Right cardiac atrium (tissue), 5 donors: ENCODE measurements at regions not wholly inside any gene's neighbourhood (a gene's known extent, or its start where the extent isn't known, plus 50 kb on each side); places are given as distances from the start of the nearest gene placed in this dataset.

Experiments
- ATAC-seq, 2 donors: fragments of 200-7000 bp; cut with Tn5 transposase; one replicate each; pipeline versions ENCODE4 v1.8.0 to v1.9.1; 2020; ENCODE audit warnings: moderate library complexity in 2 of 2, mild to moderate bottlenecking in 1 of 2
- DNase-seq, 3 donors: peaks; one replicate each; pipeline ENCODE4 v3.0.0-alpha.2; 2020
- H3K27ac ChIP-seq: one replicate; pipeline ENCODE4 v1.5.1; 2013; ENCODE audit warnings: mild to moderate bottlenecking, low read length, control low read depth, moderate library complexity
- H3K27me3 ChIP-seq: one replicate; pipeline ENCODE4 v1.6.1; 2013; ENCODE audit not compliant: control insufficient read depth, insufficient read depth
- H3K4me1 ChIP-seq: one replicate; pipeline ENCODE4 v1.6.1; 2013; ENCODE audit warnings: low read length; ENCODE audit not compliant: control insufficient read depth, insufficient read depth
- H3K4me3 ChIP-seq: one replicate; pipeline ENCODE4 v1.5.1; 2013; ENCODE audit warnings: low read length, control low read depth
- H3K9me3 ChIP-seq: one replicate; pipeline ENCODE4 v1.6.1; 2013; ENCODE audit warnings: low read length; ENCODE audit not compliant: control insufficient read depth
- WGBS: extraction: QIAGEN DNeasy Blood & Tissue Kit; methylation state at CpG from one replicate; pipeline ENCODE4 v1.1.7; 2013; 5-methylcytosine and 5-hydroxymethylcytosine counted together
- intact Hi-C, 4 donors: fragments of 100-400 bp; cut with DNase I; formaldehyde crosslinking; loops; one replicate each; pipeline versions ENCODE4 v1.11.0 to v1.14.0; 2022 to 2023
- donor health status: healthy with polysubstance abuse.
- donor health status: DM: no; HTN: yes; CAD: no.
- donor health status: DM: no; HTN: no; CAD: no.
- donor health status: DM: no; HTN: yes; CAD: no; lungs with severe emphysema.
- donor health status: DM: yes; HTN: yes; CAD: no.

- no peaks in the 10 kb centered on the region for H3K9me3 ChIP-seq
- WGBS = 79% methylated on average over 1 of the region's 1 CpG
- intact Hi-C loops = no loop called here
- no peaks in the 10 kb centered on the region for H3K27me3 ChIP-seq
- H3K27ac ChIP-seq = no peak overlapping the region
- no peak overlapping the region for H3K4me3 ChIP-seq
- DNase-seq (no peak), ATAC-seq (no peak)
- no peaks in the 10 kb centered on the region for H3K4me1 ChIP-seq
Observed at GRCh38 chr18:77974329-77974728, 724.7 kb downstream of the GALR1 start.

- intact Hi-C loops = no loop called here
- peak in 1 of 3 donors; percentile 1 for DNase-seq
- Histone ChIP-seq H3K27ac (no peak overlapping the region), H3K27me3 (no peaks in the 10 kb centered on the region), H3K4me3 (no peak overlapping the region), H3K4me1 (no peaks in the 10 kb centered on the region), H3K9me3 (no peaks in the 10 kb centered on the region)
- WGBS = 86% methylated on average over 11 of the region's 11 CpGs
- no peak for ATAC-seq
Observed at GRCh38 chr18:77977331-77977730, 727.7 kb downstream of the GALR1 start.

- Histone ChIP-seq H3K27ac (no peak overlapping the region), H3K4me1 (no peaks in the 10 kb centered on the region), H3K4me3 (no peak overlapping the region), H3K27me3 (no peaks in the 10 kb centered on the region), H3K9me3 (no peaks in the 10 kb centered on the region)
- ATAC-seq (no peak), DNase-seq (no peak)
- intact Hi-C loops = no loop called here
- 78% methylated on average over 10 of the region's 10 CpGs for WGBS
Observed at GRCh38 chr18:77980275-77980674, 730.6 kb downstream of the GALR1 start.

GRCh38 chr18:77981874-77982273, 732.2 kb downstream of the GALR1 start:
- DNase-seq (no peak), ATAC-seq (no peak)
- 92% methylated on average over 2 of the region's 2 CpGs for WGBS
- intact Hi-C loops = no loop called here
- no peak overlapping the region for H3K27ac ChIP-seq
- no peaks in the 10 kb centered on the region for H3K9me3 ChIP-seq
- H3K27me3 ChIP-seq = no peaks in the 10 kb centered on the region
- no peaks in the 10 kb centered on the region for H3K4me1 ChIP-seq
- H3K4me3 ChIP-seq = no peak overlapping the region

- WGBS = 84% methylated on average over 10 of the region's 10 CpGs
- ATAC-seq = no peak
Observed at GRCh38 chr18:77983270-77983669, 733.6 kb downstream of the GALR1 start.

GRCh38 chr18:77984178-77984577, 734.5 kb downstream of the GALR1 start:
- WGBS = 82% methylated on average over 14 of the region's 14 CpGs
- DNase-seq (no peak), ATAC-seq (no peak)
- intact Hi-C loops = no loop called here
- H3K27ac ChIP-seq = no peak overlapping the region
- no peak overlapping the region for H3K4me3 ChIP-seq
- H3K9me3 ChIP-seq = no peaks in the 10 kb centered on the region
- H3K27me3 ChIP-seq = no peaks in the 10 kb centered on the region
- H3K4me1 ChIP-seq = no peaks in the 10 kb centered on the region

More at GRCh38 chr18:77983270-77983669, 733.6 kb downstream of the GALR1 start:
- DNase-seq = no peak
- Histone ChIP-seq H3K4me1 (no peaks in the 10 kb centered on the region), H3K4me3 (no peak overlapping the region), H3K27ac (no peak overlapping the region), H3K9me3 (no peaks in the 10 kb centered on the region), H3K27me3 (no peaks in the 10 kb centered on the region)
- intact Hi-C loops = no loop called here

GRCh38 chr18:77984833-77985232, 735.2 kb downstream of the GALR1 start:
- DNase-seq = no peak
- WGBS = 93% methylated on average over 8 of the region's 8 CpGs

GRCh38 chr18:77985526-77986281, 736.1 kb downstream of the GALR1 start:
- no peaks in the 10 kb centered on the region for H3K4me1 ChIP-seq
- ATAC-seq (no peak), DNase-seq (no peak)
- WGBS = 72% methylated on average over 14 of the region's 14 CpGs
- H3K27ac ChIP-seq = no peak overlapping the region
- no peaks in the 10 kb centered on the region for H3K9me3 ChIP-seq
- no peaks in the 10 kb centered on the region for H3K27me3 ChIP-seq
- intact Hi-C loops = no loop called here
- H3K4me3 ChIP-seq = no peak overlapping the region

More at GRCh38 chr18:77984833-77985232, 735.2 kb downstream of the GALR1 start:
- intact Hi-C loops = no loop called here
- ATAC-seq = no peak
- H3K4me1 ChIP-seq = no peaks in the 10 kb centered on the region
- no peak overlapping the region for H3K4me3 ChIP-seq
- no peak overlapping the region for H3K27ac ChIP-seq
- H3K27me3 ChIP-seq = no peaks in the 10 kb centered on the region
- no peaks in the 10 kb centered on the region for H3K9me3 ChIP-seq

- no peak overlapping the region for H3K4me3 ChIP-seq
- intact Hi-C loops = no loop called here
- WGBS = 82% methylated on average over 12 of the region's 12 CpGs
- ATAC-seq (no peak), DNase-seq (no peak)
- no peaks in the 10 kb centered on the region for H3K9me3 ChIP-seq
- no peaks in the 10 kb centered on the region for H3K4me1 ChIP-seq
- no peaks in the 10 kb centered on the region for H3K27me3 ChIP-seq
- no peak overlapping the region for H3K27ac ChIP-seq
Observed at GRCh38 chr18:77990131-77990530, 740.5 kb downstream of the GALR1 start.

GRCh38 chr18:77990901-77991300, 741.3 kb downstream of the GALR1 start:
- intact Hi-C loops = no loop called here
- 93% methylated on average over 13 of the region's 13 CpGs for WGBS

GRCh38 chr18:77992057-77992456, 742.4 kb downstream of the GALR1 start:
- ATAC-seq = no peak

More at GRCh38 chr18:77990901-77991300, 741.3 kb downstream of the GALR1 start:
- no peaks in the 10 kb centered on the region for H3K27me3 ChIP-seq
- H3K27ac ChIP-seq = no peak overlapping the region
- DNase-seq (no peak), ATAC-seq (no peak)
- no peak overlapping the region for H3K4me3 ChIP-seq
- no peaks in the 10 kb centered on the region for H3K9me3 ChIP-seq
- no peaks in the 10 kb centered on the region for H3K4me1 ChIP-seq

More at GRCh38 chr18:77992057-77992456, 742.4 kb downstream of the GALR1 start:
- intact Hi-C loops = no loop called here
- Histone ChIP-seq H3K27me3 (no peaks in the 10 kb centered on the region), H3K4me3 (no peak overlapping the region), H3K4me1 (no peaks in the 10 kb centered on the region), H3K9me3 (no peaks in the 10 kb centered on the region), H3K27ac (no peak overlapping the region)
- WGBS = 48% methylated on average over 8 of the region's 8 CpGs
- no peak for DNase-seq
